Progenitor cell of endocrine pancreas (in vitro differentiated cells): ENCODE measurements at regions not wholly inside any gene's neighbourhood (a gene's known extent, or its start where the extent isn't known, plus 50 kb on each side); places are given as distances from the start of the nearest gene placed in this dataset.
"Not testable (repeated sequence)": the region's sequence is repeated elsewhere in the genome, so short reads cannot be mapped to it uniquely, and the experiment has no call there.

Source experiments
- DNase-seq: peaks from one replicate; pipeline ENCODE4 v3.0.0; 2021; ENCODE audit warnings: low spot score; ENCODE audit not compliant: unreplicated experiment
- H3K27ac Mint-ChIP-seq: 2 replicates; pipeline ENCODE4 v1.8.0; 2021; ENCODE audit warnings: mild to moderate bottlenecking, moderate library complexity, mixed read lengths
- H3K27me3 Mint-ChIP-seq: 2 replicates; pipeline ENCODE4 v1.8.0; 2021; ENCODE audit warnings: mixed read lengths
- H3K36me3 Mint-ChIP-seq: 2 replicates; pipeline ENCODE4 v1.8.0; 2022; ENCODE audit warnings: mixed read lengths; ENCODE audit not compliant: insufficient read depth
- H3K4me1 Mint-ChIP-seq: 2 replicates; pipeline ENCODE4 v1.8.0; 2021; ENCODE audit warnings: low read depth, mixed read lengths
- H3K4me3 Mint-ChIP-seq: 2 replicates; pipeline ENCODE4 v1.8.0; 2021; ENCODE audit warnings: low read depth, mild to moderate bottlenecking, moderate library complexity, mixed read lengths
- H3K9me3 Mint-ChIP-seq: 2 replicates; pipeline ENCODE4 v1.8.0; 2021; ENCODE audit warnings: low read depth, mixed read lengths
- CTCF ChIP-seq: fragments of 200-600 bp; sonication (generic); IDR thresholded peaks from one replicate; pipeline ENCODE4 v1.5.0; 2021; ENCODE audit warnings: antibody characterized with exemption, mild to moderate bottlenecking; ENCODE audit not compliant: unreplicated experiment

GRCh38 chr5:81826128-81826527, 75.2 kb upstream of the SSBP2 start:
- no peak for DNase-seq

GRCh38 chr5:81825237-81825636, 74.3 kb upstream of the SSBP2 start:
- H3K4me3 Mint-ChIP-seq, result no peak overlapping the region
- TF ChIP-seq CTCF, result no peak

More at GRCh38 chr5:81826128-81826527, 75.2 kb upstream of the SSBP2 start:
- no peak overlapping the region for H3K4me3 Mint-ChIP-seq
- H3K4me1 Mint-ChIP-seq, result no peaks in the 10 kb centered on the region
- TF ChIP-seq CTCF, result no peak
- no peaks in the 10 kb centered on the region for H3K9me3 Mint-ChIP-seq
- H3K36me3 Mint-ChIP-seq, result peaks cover 2% of the 10 kb centered on the region
- H3K27ac Mint-ChIP-seq, result no peak overlapping the region
- H3K27me3 Mint-ChIP-seq, result no peaks in the 10 kb centered on the region

GRCh38 chr5:81823736-81824135, 72.8 kb upstream of the SSBP2 start:
- not testable (repeated sequence) for DNase-seq, H3K9me3 Mint-ChIP-seq, H3K27me3 Mint-ChIP-seq, H3K4me1 Mint-ChIP-seq, H3K4me3 Mint-ChIP-seq, H3K36me3 Mint-ChIP-seq, H3K27ac Mint-ChIP-seq

More at GRCh38 chr5:81825237-81825636, 74.3 kb upstream of the SSBP2 start:
- no peak overlapping the region for H3K27ac Mint-ChIP-seq
- peaks cover 3% of the 10 kb centered on the region for H3K4me1 Mint-ChIP-seq
- peaks cover 2% of the 10 kb centered on the region for H3K36me3 Mint-ChIP-seq
- no peak for DNase-seq
- H3K9me3 Mint-ChIP-seq, result no peaks in the 10 kb centered on the region
- no peaks in the 10 kb centered on the region for H3K27me3 Mint-ChIP-seq

- no peak overlapping the region for H3K4me3 Mint-ChIP-seq
- no peak for TF ChIP-seq CTCF
- no peaks in the 10 kb centered on the region for H3K27me3 Mint-ChIP-seq
- H3K27ac Mint-ChIP-seq, result no peak overlapping the region
- no peaks in the 10 kb centered on the region for H3K9me3 Mint-ChIP-seq
- H3K4me1 Mint-ChIP-seq, result peaks cover 4% of the 10 kb centered on the region
- peaks cover 2% of the 10 kb centered on the region for H3K36me3 Mint-ChIP-seq
- no peak for DNase-seq
These were observed 70.0 kb upstream of the SSBP2 start for GRCh38 chr5:81820863-81821262.

- no peaks in the 10 kb centered on the region for H3K9me3 Mint-ChIP-seq
- TF ChIP-seq CTCF, result no peak
- H3K4me1 Mint-ChIP-seq, result peaks cover 4% of the 10 kb centered on the region
- H3K36me3 Mint-ChIP-seq, result peaks cover 2% of the 10 kb centered on the region
- H3K27ac Mint-ChIP-seq, result no peak overlapping the region
- H3K27me3 Mint-ChIP-seq, result no peaks in the 10 kb centered on the region
- H3K4me3 Mint-ChIP-seq, result no peak overlapping the region
- DNase-seq, result no peak
These were observed 69.4 kb upstream of the SSBP2 start for GRCh38 chr5:81820318-81820636.

GRCh38 chr5:81819556-81820317, 68.8 kb upstream of the SSBP2 start:
- no peak for TF ChIP-seq CTCF
- Mint-ChIP-seq H3K27me3 (no peaks in the 10 kb centered on the region), H3K4me3 (no peak overlapping the region), H3K4me1 (peaks cover 4% of the 10 kb centered on the region), H3K36me3 (peaks cover 2% of the 10 kb centered on the region), H3K27ac (no peak overlapping the region), H3K9me3 (no peaks in the 10 kb centered on the region)
- no peak for DNase-seq
